ENCODE measurements at regions not wholly inside any gene's neighbourhood (a gene's known extent, or its start where the extent isn't known, plus 50 kb on each side); places are given as distances from the start of the nearest gene placed in this dataset.

GRCh38 chr1:68936530-68936929 is 439.6 kb upstream of the DEPDC1 start:
- TF ChIP-seq POLR2A (IDR thresholded peaks at IDR 0.05) (no peak), EP300 (IDR thresholded peaks at IDR 0.05) (no peak)
- TF ChIP-seq, protein P1, sequence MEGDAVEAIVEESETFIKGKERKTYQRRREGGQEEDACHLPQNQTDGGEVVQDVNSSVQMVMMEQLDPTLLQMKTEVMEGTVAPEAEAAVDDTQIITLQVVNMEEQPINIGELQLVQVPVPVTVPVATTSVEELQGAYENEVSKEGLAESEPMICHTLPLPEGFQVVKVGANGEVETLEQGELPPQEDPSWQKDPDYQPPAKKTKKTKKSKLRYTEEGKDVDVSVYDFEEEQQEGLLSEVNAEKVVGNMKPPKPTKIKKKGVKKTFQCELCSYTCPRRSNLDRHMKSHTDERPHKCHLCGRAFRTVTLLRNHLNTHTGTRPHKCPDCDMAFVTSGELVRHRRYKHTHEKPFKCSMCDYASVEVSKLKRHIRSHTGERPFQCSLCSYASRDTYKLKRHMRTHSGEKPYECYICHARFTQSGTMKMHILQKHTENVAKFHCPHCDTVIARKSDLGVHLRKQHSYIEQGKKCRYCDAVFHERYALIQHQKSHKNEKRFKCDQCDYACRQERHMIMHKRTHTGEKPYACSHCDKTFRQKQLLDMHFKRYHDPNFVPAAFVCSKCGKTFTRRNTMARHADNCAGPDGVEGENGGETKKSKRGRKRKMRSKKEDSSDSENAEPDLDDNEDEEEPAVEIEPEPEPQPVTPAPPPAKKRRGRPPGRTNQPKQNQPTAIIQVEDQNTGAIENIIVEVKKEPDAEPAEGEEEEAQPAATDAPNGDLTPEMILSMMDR (IDR thresholded peaks at IDR 0.05), result no peak
